PC-3 (cell line): ENCODE measurements at regions not wholly inside any gene's neighbourhood (a gene's known extent, or its start where the extent isn't known, plus 50 kb on each side); places are given as distances from the start of the nearest gene placed in this dataset.

Source experiments
- ATAC-seq: fragments of 200-7000 bp; cut with Tn5 transposase; 2 replicates; pipeline ENCODE4 v1.9.1; 2020; ENCODE audit warnings: mild to moderate bottlenecking, moderate library complexity
- BruUV-seq: library from RNA; stranded (reverse); fragments of 400-500 nt; replicated peaks from 2 replicates; lab custom pipeline; 2021; lab: Mats Ljungman, UMichigan
- CTCF ChIA-PET: fragments of 300-600 bp; sonication (Branson Sonifier 250); formaldehyde crosslinking; loops from one replicate; lab custom pipeline; 2022; ENCODE audit warnings: antibody characterized with exemption; lab: Charles Lee
- POLR2A ChIA-PET: fragments of 300-600 bp; sonication (Branson Sonifier 250); formaldehyde crosslinking; loops from one replicate; lab custom pipeline; 2022; ENCODE audit warnings: antibody characterized with exemption; ENCODE audit not compliant: unreplicated experiment; lab: Charles Lee
- DNase-seq: peaks from one replicate; pipeline ENCODE4 v3.0.0-alpha.2; 2015
- H2AFZ ChIP-seq: fragments of 300-600 bp; sonication (generic); 2 replicates; pipeline ENCODE4 v1.6.0; 2016; ENCODE audit warnings: antibody characterized with exemption, low read length
- H3F3A ChIP-seq: fragments of 300-600 bp; sonication (generic); one replicate; pipeline ENCODE4 v1.6.0; 2017; ENCODE audit warnings: antibody characterized with exemption, low read length, control low read depth, mild to moderate bottlenecking; ENCODE audit not compliant: unreplicated experiment
- H3K27ac ChIP-seq: fragments of 300-600 bp; sonication (generic); 2 replicates; pipeline ENCODE4 v1.5.1; 2016; ENCODE audit warnings: mild to moderate bottlenecking, low read length
- H3K27me3 ChIP-seq: fragments of 300-600 bp; sonication (generic); 2 replicates; pipeline ENCODE4 v1.6.1; 2016; ENCODE audit warnings: low read length, mixed read lengths
- H3K36me3 ChIP-seq: fragments of 300-600 bp; sonication (generic); 2 replicates; pipeline ENCODE4 v1.6.1; 2016; ENCODE audit warnings: low read depth, mixed run types, low read length, mixed read lengths
- H3K4me1 ChIP-seq: fragments of 300-600 bp; sonication (generic); 2 replicates; pipeline ENCODE4 v1.5.1; 2016; ENCODE audit warnings: low read length; ENCODE audit not compliant: insufficient read depth
- H3K4me2 ChIP-seq: fragments of 300-600 bp; sonication (generic); 2 replicates; pipeline ENCODE4 v1.6.0; 2016; ENCODE audit warnings: low read length
- H3K4me3 ChIP-seq: fragments of 300-600 bp; sonication (generic); 2 replicates; pipeline ENCODE4 v1.5.1; 2016; ENCODE audit warnings: mild to moderate bottlenecking, low read length, mixed read lengths
- H3K79me2 ChIP-seq: fragments of 300-600 bp; sonication (generic); 2 replicates; pipeline ENCODE4 v1.6.1; 2017; ENCODE audit warnings: low read length, mixed read lengths
- H3K9ac ChIP-seq: fragments of 300-600 bp; sonication (generic); 2 replicates; pipeline ENCODE4 v1.6.0; 2016; ENCODE audit warnings: mild to moderate bottlenecking, low read length
- H3K9me2 ChIP-seq: fragments of 300-600 bp; sonication (generic); replicated peaks from 2 replicates; pipeline ENCODE4 v1.6.1; 2016; ENCODE audit warnings: mixed run types, low read length, mixed read lengths
- H3K9me3 ChIP-seq: fragments of 300-600 bp; sonication (generic); 2 replicates; pipeline ENCODE4 v1.6.1; 2016; ENCODE audit warnings: low read length, mixed read lengths
- H4K20me1 ChIP-seq: fragments of 300-600 bp; sonication (generic); 2 replicates; pipeline ENCODE4 v1.6.1; 2016; ENCODE audit warnings: low read length, mixed read lengths
- CTCF ChIP-seq: fragments of 300-600 bp; sonication (generic); conservative IDR thresholded peaks from 2 replicates; pipeline ENCODE4 v1.5.1; 2017; ENCODE audit warnings: antibody characterized with exemption, low read depth, mild to moderate bottlenecking, low read length
- EZH2 ChIP-seq: fragments of 300-600 bp; sonication (generic); IDR thresholded peaks from one replicate; pipeline ENCODE4 v1.6.1; 2017; ENCODE audit warnings: antibody characterized with exemption, mild to moderate bottlenecking, low read length; ENCODE audit not compliant: unreplicated experiment
- EZH2phosphoT487 ChIP-seq: fragments of 300-600 bp; sonication (generic); IDR thresholded peaks from 2 replicates; pipeline ENCODE4 v1.6.1; 2018; ENCODE audit warnings: mild to moderate bottlenecking, antibody characterized with exemption, low read length, borderline replicate concordance
- intact Hi-C: fragments of 100-400 bp; cut with micrococcal nuclease; formaldehyde crosslinking; loops from 2 replicates; pipeline ENCODE4 v1.9.0; 2023

GRCh38 chr6:79864421-79864820 lies 82.9 kb downstream of the ELOVL4 start:
- TF ChIP-seq EZH2 (no peak), CTCF (no peak), EZH2phosphoT487 (no peak)
- Histone ChIP-seq H4K20me1 (no peaks in the 10 kb centered on the region), H3K9me2 (no peaks in the 10 kb centered on the region), H3K9ac (no peak overlapping the region), H3K27me3 (no peaks in the 10 kb centered on the region), H3K79me2 (no peaks in the 10 kb centered on the region), H2AFZ (no peak overlapping the region), H3F3A (no peaks in the 10 kb centered on the region), H3K4me2 (no peak overlapping the region), H3K27ac (no peak overlapping the region), H3K4me3 (no peak overlapping the region), H3K9me3 (no peaks in the 10 kb centered on the region), H3K4me1 (no peaks in the 10 kb centered on the region), H3K36me3 (no peaks in the 10 kb centered on the region)
- ChIA-PET POLR2A (no interaction called here), CTCF (no interaction called here)
- intact Hi-C loops: no loop called here
- no peak for DNase-seq
- no TSS peak for BruUV-seq
- ATAC-seq: no peak

- Histone ChIP-seq H3K4me1 (no peaks in the 10 kb centered on the region), H3K9me3 (no peaks in the 10 kb centered on the region), H3K4me3 (no peak overlapping the region), H3K4me2 (no peak overlapping the region), H3F3A (no peaks in the 10 kb centered on the region), H4K20me1 (no peaks in the 10 kb centered on the region), H3K36me3 (no peaks in the 10 kb centered on the region), H3K27ac (no peak overlapping the region), H3K79me2 (no peaks in the 10 kb centered on the region), H2AFZ (no peak overlapping the region), H3K27me3 (no peaks in the 10 kb centered on the region), H3K9me2 (no peaks in the 10 kb centered on the region), H3K9ac (no peak overlapping the region)
- intact Hi-C loops: no loop called here
- CTCF ChIA-PET: no interaction called here
- no TSS peak for BruUV-seq
- ATAC-seq (no peak), DNase-seq (no peak)
- POLR2A ChIA-PET: no interaction called here
- no peak for TF ChIP-seq CTCF
- TF ChIP-seq EZH2: no peak
- no peak for TF ChIP-seq EZH2phosphoT487
Measured at GRCh38 chr6:79864001-79864400, 83.4 kb downstream of the ELOVL4 start.

GRCh38 chr6:79863566-79863965 lies 83.8 kb downstream of the ELOVL4 start:
- Histone ChIP-seq H3K79me2 (no peaks in the 10 kb centered on the region), H3F3A (no peaks in the 10 kb centered on the region), H3K4me1 (no peaks in the 10 kb centered on the region), H2AFZ (no peak overlapping the region), H3K4me3 (no peak overlapping the region), H3K36me3 (no peaks in the 10 kb centered on the region), H3K9me3 (no peaks in the 10 kb centered on the region), H4K20me1 (no peaks in the 10 kb centered on the region), H3K27ac (no peak overlapping the region), H3K9ac (no peak overlapping the region), H3K9me2 (no peaks in the 10 kb centered on the region), H3K27me3 (no peaks in the 10 kb centered on the region), H3K4me2 (no peak overlapping the region)
- ChIA-PET POLR2A (no interaction called here), CTCF (no interaction called here)
- no TSS peak for BruUV-seq
- intact Hi-C loops: no loop called here
- TF ChIP-seq EZH2phosphoT487 (no peak), EZH2 (no peak), CTCF (no peak)
- no peak for ATAC-seq
- DNase-seq: no peak
